ENCODE measurements at regions not wholly inside any gene's neighbourhood (a gene's known extent, or its start where the extent isn't known, plus 50 kb on each side); places are given as distances from the start of the nearest gene placed in this dataset.

- no peaks in the 10 kb centered on the region for H3K36me3 ChIP-seq (replicated peaks; ENCODE audit: low read depth, low read length)
- no peak overlapping the region for H3K9ac ChIP-seq (ENCODE audit: low read length)
- H3K9me3 ChIP-seq (ENCODE audit: insufficient read depth, low read length): no peaks in the 10 kb centered on the region
- TF ChIP-seq CTCF (IDR thresholded peaks at IDR 0.05; ENCODE audit: low read depth, low read length) (no peak), EZH2phosphoT487 (IDR thresholded peaks at IDR 0.05; ENCODE audit: low read depth) (no peak)
- H3K4me3 ChIP-seq (ENCODE audit: low read length): no peak overlapping the region
- H2AFZ ChIP-seq (ENCODE audit: low read depth, low read length): no peak overlapping the region
- no peaks in the 10 kb centered on the region for H3K79me2 ChIP-seq (ENCODE audit: low read length)
- H3K27ac ChIP-seq (ENCODE audit: low read length): no peak overlapping the region
- peaks cover 21% of the 10 kb centered on the region; the same call in 1 of the 2 replicates for H3K27me3 ChIP-seq (ENCODE audit: low read depth, low read length)
- H4K20me1 ChIP-seq (ENCODE audit: insufficient read depth, low read length): no peaks in the 10 kb centered on the region
- no peak overlapping the region for H3K4me2 ChIP-seq (ENCODE audit: low read length)
- no peaks in the 10 kb centered on the region for H3K4me1 ChIP-seq (ENCODE audit: low read length)
These were observed 237.3 kb upstream of the PROX1 start for GRCh38 chr1:213750231-213751063.

- no peaks in the 10 kb centered on the region for H3K36me3 ChIP-seq (replicated peaks; ENCODE audit: low read depth, low read length)
- H2AFZ ChIP-seq (ENCODE audit: low read depth, low read length): no peak overlapping the region
- no peaks in the 10 kb centered on the region for H4K20me1 ChIP-seq (ENCODE audit: insufficient read depth, low read length)
- no peak overlapping the region for H3K27ac ChIP-seq (ENCODE audit: low read length)
- no peaks in the 10 kb centered on the region for H3K79me2 ChIP-seq (ENCODE audit: low read length)
- H3K27me3 ChIP-seq (ENCODE audit: low read depth, low read length): peaks cover 21% of the 10 kb centered on the region; the same call in 1 of the 2 replicates
- H3K9ac ChIP-seq (ENCODE audit: low read length): no peak overlapping the region
- no peak overlapping the region for H3K4me3 ChIP-seq (ENCODE audit: low read length)
- TF ChIP-seq CTCF (IDR thresholded peaks at IDR 0.05; ENCODE audit: low read depth, low read length) (no peak), EZH2phosphoT487 (IDR thresholded peaks at IDR 0.05; ENCODE audit: low read depth) (no peak)
- H3K9me3 ChIP-seq (ENCODE audit: insufficient read depth, low read length): no peaks in the 10 kb centered on the region
- H3K4me1 ChIP-seq (ENCODE audit: low read length): no peaks in the 10 kb centered on the region
- no peak overlapping the region for H3K4me2 ChIP-seq (ENCODE audit: low read length)
These were observed 236.7 kb upstream of the PROX1 start for GRCh38 chr1:213751064-213751397.

GRCh38 chr1:213759359-213760181 lies 228.2 kb upstream of the PROX1 start:
- Histone ChIP-seq H3K27me3 (ENCODE audit: low read depth, low read length) (peaks cover 11% of the 10 kb centered on the region; the same call in 1 of the 2 replicates), H3K36me3 (replicated peaks; ENCODE audit: low read depth, low read length) (no peaks in the 10 kb centered on the region), H4K20me1 (ENCODE audit: insufficient read depth, low read length) (no peaks in the 10 kb centered on the region), H3K4me3 (ENCODE audit: low read length) (no peak overlapping the region), H3K4me1 (ENCODE audit: low read length) (no peaks in the 10 kb centered on the region), H3K79me2 (ENCODE audit: low read length) (no peaks in the 10 kb centered on the region), H3K9ac (ENCODE audit: low read length) (no peak overlapping the region), H3K9me3 (ENCODE audit: insufficient read depth, low read length) (no peaks in the 10 kb centered on the region), H3K4me2 (ENCODE audit: low read length) (no peak overlapping the region), H2AFZ (ENCODE audit: low read depth, low read length) (no peak overlapping the region), H3K27ac (ENCODE audit: low read length) (no peak overlapping the region)
- no peak for TF ChIP-seq CTCF (IDR thresholded peaks at IDR 0.05; ENCODE audit: low read depth, low read length)
- TF ChIP-seq EZH2phosphoT487 (IDR thresholded peaks at IDR 0.05; ENCODE audit: low read depth): no peak

DNA sequence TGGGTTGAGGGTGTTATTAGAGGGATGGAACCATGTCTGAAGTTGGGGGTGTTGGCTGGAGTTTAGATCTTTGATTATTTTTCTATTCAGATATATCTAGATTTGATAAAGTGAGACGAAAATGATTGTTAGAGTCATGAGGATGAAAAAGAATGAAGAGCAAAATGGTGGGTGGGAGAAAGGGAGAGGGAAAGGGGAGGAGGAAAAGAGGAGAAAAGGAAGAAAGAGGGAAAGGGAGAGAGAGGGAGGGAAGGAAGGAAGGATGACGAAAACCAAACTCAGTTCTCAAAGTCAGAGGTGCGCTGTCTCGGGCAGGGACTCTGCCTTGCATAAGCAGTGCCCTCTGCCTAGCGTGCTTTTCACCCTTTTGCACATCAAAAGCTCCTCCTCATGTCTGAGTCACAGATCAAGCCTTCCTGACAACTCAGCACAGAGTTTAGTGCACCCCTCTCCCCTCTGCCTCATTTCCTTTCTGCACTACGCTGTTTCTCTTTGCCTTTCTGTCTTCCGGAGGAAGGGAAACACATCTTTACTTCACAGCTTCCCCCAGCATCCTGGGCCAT lies 225.8 kb upstream of the PROX1 start:
- Histone ChIP-seq H3K27ac (ENCODE audit: low read length) (no peak overlapping the region), H3K36me3 (replicated peaks; ENCODE audit: low read depth, low read length) (no peaks in the 10 kb centered on the region), H3K27me3 (ENCODE audit: low read depth, low read length) (peaks cover 23% of the 10 kb centered on the region), H3K4me3 (ENCODE audit: low read length) (no peak overlapping the region), H2AFZ (ENCODE audit: low read depth, low read length) (no peak overlapping the region), H3K4me2 (ENCODE audit: low read length) (no peak overlapping the region), H3K4me1 (ENCODE audit: low read length) (no peaks in the 10 kb centered on the region), H3K9ac (ENCODE audit: low read length) (no peak overlapping the region), H4K20me1 (ENCODE audit: insufficient read depth, low read length) (no peaks in the 10 kb centered on the region), H3K9me3 (ENCODE audit: insufficient read depth, low read length) (no peaks in the 10 kb centered on the region), H3K79me2 (ENCODE audit: low read length) (no peaks in the 10 kb centered on the region)
- TF ChIP-seq EZH2phosphoT487 (IDR thresholded peaks at IDR 0.05; ENCODE audit: low read depth): no peak
- TF ChIP-seq CTCF (IDR thresholded peaks at IDR 0.05; ENCODE audit: low read depth, low read length): no peak
